Caco-2 (cell line): ENCODE measurements at regions not wholly inside any gene's neighbourhood (a gene's known extent, or its start where the extent isn't known, plus 50 kb on each side); places are given as distances from the start of the nearest gene placed in this dataset.

Experiments used
- BruUV-seq: library from RNA; stranded (reverse); fragments of 400-500 nt; replicated peaks from 2 replicates; lab custom pipeline; 2021; lab: Mats Ljungman, UMichigan
- CTCF ChIA-PET: fragments of 300-600 bp; sonication (Branson Sonifier 250); formaldehyde crosslinking; loops from one replicate; lab custom pipeline; 2022; ENCODE audit warnings: antibody characterized with exemption; lab: Charles Lee
- POLR2A ChIA-PET: fragments of 300-600 bp; sonication (Branson Sonifier 250); formaldehyde crosslinking; loops from one replicate; lab custom pipeline; 2022; ENCODE audit warnings: antibody characterized with exemption; lab: Charles Lee
- DNase-seq, 2 experiments: peaks; one replicate each; pipeline versions ENCODE4 v3.0.0 to v3.0.0-alpha.2; 2020 to 2022
- H3K27me3 ChIP-seq: replicated peaks from 2 replicates; pipeline ENCODE4 v1.6.0; 2011; ENCODE audit warnings: low read length; ENCODE audit not compliant: control insufficient read depth, insufficient read depth
- H3K36me3 ChIP-seq: 2 replicates; pipeline ENCODE4 v1.5.1; 2011; ENCODE audit warnings: low read length; ENCODE audit not compliant: control insufficient read depth, insufficient read depth
- H3K4me1 ChIP-seq: fragments of 250-450 bp; sonication (Bioruptor Pico); 2 replicates; pipeline ENCODE4 v1.5.1; 2020; ENCODE audit warnings: mild to moderate bottlenecking
- H3K4me3 ChIP-seq: 2 replicates; pipeline ENCODE4 v1.5.1; 2011; ENCODE audit warnings: low read depth, mild to moderate bottlenecking, control low read depth, low read length
- H3K9me3 ChIP-seq: fragments of 250-450 bp; sonication (Bioruptor Pico); 2 replicates; pipeline ENCODE4 v1.5.1; 2020; ENCODE audit warnings: mild to moderate bottlenecking, moderate library complexity
- H3K27ac Mint-ChIP-seq: one replicate; pipeline ENCODE4 v1.8.0; 2022; ENCODE audit warnings: mixed read lengths; ENCODE audit not compliant: unreplicated experiment
- H3K27me3 Mint-ChIP-seq: one replicate; pipeline ENCODE4 v1.8.0; 2022; ENCODE audit warnings: mixed read lengths; ENCODE audit not compliant: insufficient read depth, unreplicated experiment
- H3K36me3 Mint-ChIP-seq: one replicate; pipeline ENCODE4 v1.8.0; 2022; ENCODE audit warnings: mild to moderate bottlenecking, mixed read lengths; ENCODE audit not compliant: insufficient read depth, unreplicated experiment
- H3K4me1 Mint-ChIP-seq: one replicate; pipeline ENCODE4 v1.8.0; 2022; ENCODE audit warnings: low read depth, mixed read lengths; ENCODE audit not compliant: unreplicated experiment
- H3K4me3 Mint-ChIP-seq: one replicate; pipeline ENCODE4 v1.8.0; 2022; ENCODE audit warnings: mild to moderate bottlenecking, moderate library complexity, mixed read lengths; ENCODE audit not compliant: unreplicated experiment
- H3K9me3 Mint-ChIP-seq: one replicate; pipeline ENCODE4 v1.8.0; 2022; ENCODE audit warnings: mixed read lengths; ENCODE audit not compliant: unreplicated experiment
- intact Hi-C: fragments of 100-400 bp; cut with micrococcal nuclease; formaldehyde crosslinking; loops from one replicate; pipeline ENCODE4 v1.10.0; 2022; ENCODE audit not compliant: unreplicated experiment
- TF ChIP-seq, protein P1 (sequence below), 2 experiments: fragments of 200-600 bp in 1 of 2; IDR thresholded peaks; 1 replicate in 1 of 2; 2 replicates in 1 of 2; pipeline versions ENCODE4 v1.5.1 to v1.8.0; 2011 to 2022; ENCODE audit warnings: antibody characterized with exemption in 1 of 2, control low read depth in 1 of 2, inconsistent platforms in 1 of 2, low read depth in 1 of 2, low read length in 1 of 2, mild to moderate bottlenecking in 1 of 2, moderate library complexity in 1 of 2; ENCODE audit not compliant: insufficient read depth in 1 of 2, severe bottlenecking in 1 of 2, unreplicated experiment in 1 of 2

GRCh38 chr15:95019907-95020306, 788.5 kb downstream of the MCTP2 start:
- Mint-ChIP-seq H3K27me3 (peaks cover 2% of the 10 kb centered on the region), H3K4me3 (no peak overlapping the region), H3K4me1 (no peaks in the 10 kb centered on the region), H3K36me3 (no peaks in the 10 kb centered on the region), H3K27ac (no peak overlapping the region), H3K9me3 (peaks cover 11% of the 10 kb centered on the region)
- CTCF ChIA-PET = no interaction called here
- no TSS peak for BruUV-seq
- Histone ChIP-seq H3K9me3 (no peaks in the 10 kb centered on the region), H3K4me3 (no peak overlapping the region), H3K36me3 (no peaks in the 10 kb centered on the region), H3K4me1 (no peaks in the 10 kb centered on the region), H3K27me3 (no peaks in the 10 kb centered on the region)
- DNase-seq = no peak
- intact Hi-C loops = loop anchor here (10.0 kb wide), 3 partner anchors 95 to 435 kb away; no protein-coding TSS in a partner anchor
- POLR2A ChIA-PET = no interaction called here
- TF ChIP-seq, protein P1, sequence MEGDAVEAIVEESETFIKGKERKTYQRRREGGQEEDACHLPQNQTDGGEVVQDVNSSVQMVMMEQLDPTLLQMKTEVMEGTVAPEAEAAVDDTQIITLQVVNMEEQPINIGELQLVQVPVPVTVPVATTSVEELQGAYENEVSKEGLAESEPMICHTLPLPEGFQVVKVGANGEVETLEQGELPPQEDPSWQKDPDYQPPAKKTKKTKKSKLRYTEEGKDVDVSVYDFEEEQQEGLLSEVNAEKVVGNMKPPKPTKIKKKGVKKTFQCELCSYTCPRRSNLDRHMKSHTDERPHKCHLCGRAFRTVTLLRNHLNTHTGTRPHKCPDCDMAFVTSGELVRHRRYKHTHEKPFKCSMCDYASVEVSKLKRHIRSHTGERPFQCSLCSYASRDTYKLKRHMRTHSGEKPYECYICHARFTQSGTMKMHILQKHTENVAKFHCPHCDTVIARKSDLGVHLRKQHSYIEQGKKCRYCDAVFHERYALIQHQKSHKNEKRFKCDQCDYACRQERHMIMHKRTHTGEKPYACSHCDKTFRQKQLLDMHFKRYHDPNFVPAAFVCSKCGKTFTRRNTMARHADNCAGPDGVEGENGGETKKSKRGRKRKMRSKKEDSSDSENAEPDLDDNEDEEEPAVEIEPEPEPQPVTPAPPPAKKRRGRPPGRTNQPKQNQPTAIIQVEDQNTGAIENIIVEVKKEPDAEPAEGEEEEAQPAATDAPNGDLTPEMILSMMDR (IDR thresholded peaks at IDR 0.05; ENCODE audit: insufficient read depth in 1 of 2, low read depth in 1 of 2, low read length in 1 of 2, severe bottlenecking in 1 of 2, unreplicated experiment in 1 of 2) = no peak

DNA sequence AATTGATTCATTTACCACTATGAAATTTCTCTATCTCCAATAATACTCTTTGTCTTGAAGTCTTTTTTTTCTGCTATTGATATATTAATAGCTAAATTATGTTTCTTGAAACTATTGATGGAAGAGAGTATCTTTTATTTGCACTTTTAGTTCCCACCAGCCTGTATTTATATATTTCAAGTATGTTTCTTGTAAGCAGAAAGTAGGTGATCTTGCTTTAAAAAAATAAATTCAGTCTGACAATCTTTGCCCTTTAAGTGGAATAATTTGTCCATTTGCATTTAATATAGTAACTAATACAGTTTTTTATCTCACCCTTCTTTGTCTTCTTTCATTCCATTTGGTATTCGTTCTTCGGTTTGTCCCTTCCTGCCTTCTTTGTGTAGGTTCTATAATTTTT, 790.5 kb downstream of the MCTP2 start:
- Mint-ChIP-seq H3K27me3 (peaks cover 5% of the 10 kb centered on the region), H3K4me3 (no peak overlapping the region), H3K4me1 (no peaks in the 10 kb centered on the region), H3K36me3 (no peaks in the 10 kb centered on the region), H3K27ac (no peak overlapping the region), H3K9me3 (peaks cover 11% of the 10 kb centered on the region)
- Histone ChIP-seq H3K4me3 (no peak overlapping the region), H3K4me1 (no peaks in the 10 kb centered on the region), H3K36me3 (no peaks in the 10 kb centered on the region), H3K27me3 (no peaks in the 10 kb centered on the region), H3K9me3 (no peaks in the 10 kb centered on the region)
- no peak for DNase-seq
- TF ChIP-seq, protein P1 (IDR thresholded peaks at IDR 0.05; ENCODE audit: insufficient read depth in 1 of 2, low read depth in 1 of 2, low read length in 1 of 2, severe bottlenecking in 1 of 2, unreplicated experiment in 1 of 2) = no peak
- intact Hi-C loops = loop anchor here (10.0 kb wide), 3 partner anchors 93 to 437 kb away; no protein-coding TSS in a partner anchor
- no TSS peak for BruUV-seq
- ChIA-PET CTCF (no interaction called here), POLR2A (no interaction called here)

DNA sequence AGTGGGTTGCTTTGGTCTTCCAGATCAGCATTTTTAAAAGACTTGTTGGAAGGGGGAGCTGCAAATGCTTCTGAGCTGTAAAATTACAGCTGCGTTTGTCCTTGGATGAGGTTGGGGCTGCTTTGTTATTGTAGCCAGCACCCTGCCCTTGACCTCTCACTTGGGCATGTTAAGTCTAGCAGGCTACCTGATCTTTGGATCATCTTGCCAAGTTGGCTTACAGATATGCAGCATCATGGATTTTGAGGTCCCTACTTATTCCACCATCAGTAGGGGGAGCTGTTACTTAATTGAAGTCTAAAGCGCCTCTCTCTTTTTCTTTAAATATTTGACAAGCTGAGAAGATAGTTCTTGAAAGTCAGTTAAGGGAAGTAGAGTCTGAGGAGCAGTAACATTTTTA, 793.0 kb downstream of the MCTP2 start:
- no peak overlapping the region for H3K4me3 ChIP-seq
- intact Hi-C loops = loop anchor here (10.0 kb wide), 3 partner anchors 90 to 440 kb away; no protein-coding TSS in a partner anchor
- Mint-ChIP-seq H3K27ac (no peak overlapping the region), H3K4me1 (no peaks in the 10 kb centered on the region), H3K36me3 (no peaks in the 10 kb centered on the region), H3K4me3 (no peak overlapping the region), H3K27me3 (peaks cover 5% of the 10 kb centered on the region), H3K9me3 (peaks cover 11% of the 10 kb centered on the region)
- no peaks in the 10 kb centered on the region for H3K4me1 ChIP-seq
- BruUV-seq = no TSS peak
- no peaks in the 10 kb centered on the region for H3K27me3 ChIP-seq
- CTCF ChIA-PET = interaction anchor here (0.6 to 1.0 kb wide), 2 partner anchors 11 to 563 kb away, joined by 3 to 4 read pairs; no protein-coding TSS in a partner anchor
- peak in 1 of 2 experiments; percentile 5 for DNase-seq
- POLR2A ChIA-PET = no interaction called here
- TF ChIP-seq, protein P1 (IDR thresholded peaks at IDR 0.05; ENCODE audit: insufficient read depth in 1 of 2, low read depth in 1 of 2, low read length in 1 of 2, severe bottlenecking in 1 of 2, unreplicated experiment in 1 of 2) = peak in 1 of 2 experiments; percentile 27
- H3K9me3 ChIP-seq = no peaks in the 10 kb centered on the region
- H3K36me3 ChIP-seq = no peaks in the 10 kb centered on the region
